IgD-negative memory B cell (primary cell): ENCODE measurements at regions not wholly inside any gene's neighbourhood (a gene's known extent, or its start where the extent isn't known, plus 50 kb on each side); places are given as distances from the start of the nearest gene placed in this dataset.
A peak's percentile ranks its signal among the peaks of the same experiment; 100 is the strongest.
"Not testable (repeated sequence)": the region's sequence is repeated elsewhere in the genome, so short reads cannot be mapped to it uniquely, and the experiment has no call there.

Source experiments
- H3K27ac Mint-ChIP-seq, 3 donors: one replicate each; pipeline ENCODE4 v1.8.0; 2020 to 2022; ENCODE audit warnings: mild to moderate bottlenecking in 3 of 3, mixed read lengths in 3 of 3, moderate library complexity in 1 of 3
- H3K27me3 Mint-ChIP-seq: one replicate; pipeline ENCODE4 v1.8.0; 2021; ENCODE audit warnings: mixed read lengths
- H3K36me3 Mint-ChIP-seq: one replicate; pipeline ENCODE4 v1.8.0; 2020; ENCODE audit warnings: mild to moderate bottlenecking, mixed read lengths
- H3K4me1 Mint-ChIP-seq, 3 donors: one replicate each; pipeline ENCODE4 v1.8.0; 2020 to 2022; ENCODE audit warnings: mixed read lengths in 3 of 3, mild to moderate bottlenecking in 1 of 3
- H3K4me3 Mint-ChIP-seq, 4 donors: one replicate each; pipeline ENCODE4 v1.8.0; 2020 to 2022; ENCODE audit warnings: mild to moderate bottlenecking in 4 of 4, mixed read lengths in 4 of 4, moderate library complexity in 3 of 4
- H3K9me3 Mint-ChIP-seq, 3 donors: one replicate each; pipeline ENCODE4 v1.8.0; 2020 to 2021; ENCODE audit warnings: mixed read lengths in 3 of 3, mild to moderate bottlenecking in 1 of 3

- H3K4me3 Mint-ChIP-seq, H3K36me3 Mint-ChIP-seq, H3K27me3 Mint-ChIP-seq, H3K27ac Mint-ChIP-seq, H3K9me3 Mint-ChIP-seq, H3K4me1 Mint-ChIP-seq: not testable (repeated sequence)
Measured at GRCh38 chr10:114752570-114752969, 69.0 kb upstream of the FHIP2A start.

- Mint-ChIP-seq H3K36me3 (peaks cover 1% of the 10 kb centered on the region), H3K27ac (no peak overlapping the region), H3K4me1 (no peaks in the 10 kb centered on the region), H3K4me3 (no peak overlapping the region), H3K27me3 (peaks cover 5% of the 10 kb centered on the region), H3K9me3 (peaks cover 0 to 4% (median 0%) of the 10 kb centered on the region in 3 donors)
Measured at GRCh38 chr10:114753126-114753525, 68.5 kb upstream of the FHIP2A start.

GRCh38 chr10:114754445-114755320, 66.9 kb upstream of the FHIP2A start:
- no peaks in the 10 kb centered on the region for H3K4me1 Mint-ChIP-seq
- H3K27me3 Mint-ChIP-seq = peaks cover 2% of the 10 kb centered on the region

GRCh38 chr10:114755537-114755936, 66.0 kb upstream of the FHIP2A start:
- peaks cover 3% of the 10 kb centered on the region for H3K27me3 Mint-ChIP-seq
- H3K27ac Mint-ChIP-seq = no peak overlapping the region
- H3K36me3 Mint-ChIP-seq = peaks cover 1% of the 10 kb centered on the region
- no peaks in the 10 kb centered on the region for H3K4me1 Mint-ChIP-seq
- peaks cover 0 to 4% (median 0%) of the 10 kb centered on the region in 3 donors for H3K9me3 Mint-ChIP-seq
- no peak overlapping the region for H3K4me3 Mint-ChIP-seq

More at GRCh38 chr10:114754445-114755320, 66.9 kb upstream of the FHIP2A start:
- Mint-ChIP-seq H3K27ac (no peak overlapping the region), H3K4me3 (no peak overlapping the region), H3K36me3 (peaks cover 1% of the 10 kb centered on the region), H3K9me3 (peaks cover 0 to 4% (median 0%) of the 10 kb centered on the region in 3 donors)

- no peak overlapping the region for H3K27ac Mint-ChIP-seq
- H3K36me3 Mint-ChIP-seq = peaks cover 3% of the 10 kb centered on the region
- H3K4me1 Mint-ChIP-seq = no peaks in the 10 kb centered on the region
- no peak overlapping the region for H3K4me3 Mint-ChIP-seq
- H3K9me3 Mint-ChIP-seq = no peaks in the 10 kb centered on the region
- peaks cover 14% of the 10 kb centered on the region for H3K27me3 Mint-ChIP-seq
Measured at GRCh38 chr10:114758331-114758730, 63.2 kb upstream of the FHIP2A start.

- no peak overlapping the region for H3K27ac Mint-ChIP-seq
- H3K4me3 Mint-ChIP-seq = no peak overlapping the region
Measured at GRCh38 chr10:114761205-114762193, 60.1 kb upstream of the FHIP2A start.

GRCh38 chr10:114762811-114763210, 58.8 kb upstream of the FHIP2A start:
- H3K27ac Mint-ChIP-seq = no peak overlapping the region
- H3K4me1 Mint-ChIP-seq = peaks cover 2 to 5% (median 5%) of the 10 kb centered on the region in 3 donors
- H3K27me3 Mint-ChIP-seq = peaks cover 36% of the 10 kb centered on the region
- H3K9me3 Mint-ChIP-seq = no peaks in the 10 kb centered on the region
- H3K4me3 Mint-ChIP-seq = no peak overlapping the region
- H3K36me3 Mint-ChIP-seq = peaks cover 3% of the 10 kb centered on the region

More at GRCh38 chr10:114761205-114762193, 60.1 kb upstream of the FHIP2A start:
- H3K4me1 Mint-ChIP-seq = peaks cover 0 to under 1% (median 0%) of the 10 kb centered on the region in 3 donors
- H3K9me3 Mint-ChIP-seq = no peaks in the 10 kb centered on the region
- peaks cover 27% of the 10 kb centered on the region for H3K27me3 Mint-ChIP-seq
- H3K36me3 Mint-ChIP-seq = peaks cover 3% of the 10 kb centered on the region

GRCh38 chr10:114764656-114765055, 56.9 kb upstream of the FHIP2A start:
- peaks cover 4 to 10% (median 9%) of the 10 kb centered on the region in 3 donors for H3K4me1 Mint-ChIP-seq
- no peak overlapping the region for H3K4me3 Mint-ChIP-seq
- H3K9me3 Mint-ChIP-seq = no peaks in the 10 kb centered on the region
- no peak overlapping the region for H3K27ac Mint-ChIP-seq
- H3K36me3 Mint-ChIP-seq = peaks cover 3% of the 10 kb centered on the region
- H3K27me3 Mint-ChIP-seq = peaks cover 42% of the 10 kb centered on the region

GRCh38 chr10:114766470-114766869, 55.1 kb upstream of the FHIP2A start:
- Mint-ChIP-seq H3K27ac (no peak overlapping the region), H3K4me1 (peaks cover 4 to 10% (median 9%) of the 10 kb centered on the region in 3 donors), H3K4me3 (peak overlapping the region; percentile 13 to 48 (median 26)), H3K36me3 (peaks cover 3% of the 10 kb centered on the region), H3K27me3 (peaks cover 35% of the 10 kb centered on the region), H3K9me3 (no peaks in the 10 kb centered on the region)

GRCh38 chr10:114767101-114767985, 54.2 kb upstream of the FHIP2A start:
- no peak overlapping the region for H3K27ac Mint-ChIP-seq
- peaks cover 4 to 10% (median 9%) of the 10 kb centered on the region in 3 donors for H3K4me1 Mint-ChIP-seq
- H3K9me3 Mint-ChIP-seq = no peaks in the 10 kb centered on the region
- no peaks in the 10 kb centered on the region for H3K36me3 Mint-ChIP-seq
- peak overlapping the region; percentile 56 to 85 (median 66) for H3K4me3 Mint-ChIP-seq
- H3K27me3 Mint-ChIP-seq = peaks cover 34% of the 10 kb centered on the region

- Mint-ChIP-seq H3K4me3 (peak overlapping the region; percentile 50 to 81 (median 68)), H3K4me1 (peaks cover 4 to 10% (median 9%) of the 10 kb centered on the region in 3 donors), H3K27me3 (peaks cover 28% of the 10 kb centered on the region), H3K27ac (no peak overlapping the region), H3K9me3 (no peaks in the 10 kb centered on the region), H3K36me3 (no peaks in the 10 kb centered on the region)
Measured at GRCh38 chr10:114767986-114768821, 53.4 kb upstream of the FHIP2A start.

- Mint-ChIP-seq H3K27ac (no peak overlapping the region), H3K27me3 (peaks cover 23% of the 10 kb centered on the region), H3K4me3 (peak overlapping the region in 2 of 4 donors; percentile 32 to 59), H3K9me3 (no peaks in the 10 kb centered on the region), H3K4me1 (peaks cover 4 to 10% (median 9%) of the 10 kb centered on the region in 3 donors), H3K36me3 (no peaks in the 10 kb centered on the region)
Measured at GRCh38 chr10:114770009-114770408, 51.6 kb upstream of the FHIP2A start.

GRCh38 chr10:114771157-114771556, 50.4 kb upstream of the FHIP2A start:
- no peaks in the 10 kb centered on the region for H3K9me3 Mint-ChIP-seq
- H3K27ac Mint-ChIP-seq = no peak overlapping the region
- peaks cover 4 to 10% (median 9%) of the 10 kb centered on the region in 3 donors for H3K4me1 Mint-ChIP-seq
- peaks cover 17% of the 10 kb centered on the region for H3K27me3 Mint-ChIP-seq
- no peaks in the 10 kb centered on the region for H3K36me3 Mint-ChIP-seq
- no peak overlapping the region for H3K4me3 Mint-ChIP-seq
